Right cardiac atrium (tissue), 5 donors: ENCODE measurements at regions not wholly inside any gene's neighbourhood (a gene's known extent, or its start where the extent isn't known, plus 50 kb on each side); places are given as distances from the start of the nearest gene placed in this dataset.

Experiments
- ATAC-seq, 2 donors: fragments of 200-7000 bp; cut with Tn5 transposase; one replicate each; pipeline versions ENCODE4 v1.8.0 to v1.9.1; 2020; ENCODE audit warnings: moderate library complexity in 2 of 2, mild to moderate bottlenecking in 1 of 2
- DNase-seq, 3 donors: peaks; one replicate each; pipeline ENCODE4 v3.0.0-alpha.2; 2020
- H3K27ac ChIP-seq: one replicate; pipeline ENCODE4 v1.5.1; 2013; ENCODE audit warnings: mild to moderate bottlenecking, low read length, control low read depth, moderate library complexity
- H3K27me3 ChIP-seq: one replicate; pipeline ENCODE4 v1.6.1; 2013; ENCODE audit not compliant: control insufficient read depth, insufficient read depth
- H3K4me1 ChIP-seq: one replicate; pipeline ENCODE4 v1.6.1; 2013; ENCODE audit warnings: low read length; ENCODE audit not compliant: control insufficient read depth, insufficient read depth
- H3K4me3 ChIP-seq: one replicate; pipeline ENCODE4 v1.5.1; 2013; ENCODE audit warnings: low read length, control low read depth
- H3K9me3 ChIP-seq: one replicate; pipeline ENCODE4 v1.6.1; 2013; ENCODE audit warnings: low read length; ENCODE audit not compliant: control insufficient read depth
- WGBS: extraction: QIAGEN DNeasy Blood & Tissue Kit; methylation state at CpG from one replicate; pipeline ENCODE4 v1.1.7; 2013; 5-methylcytosine and 5-hydroxymethylcytosine counted together
- intact Hi-C, 4 donors: fragments of 100-400 bp; cut with DNase I; formaldehyde crosslinking; loops; one replicate each; pipeline versions ENCODE4 v1.11.0 to v1.14.0; 2022 to 2023
- donor health status: healthy with polysubstance abuse.
- donor health status: DM: no; HTN: yes; CAD: no.
- donor health status: DM: no; HTN: no; CAD: no.
- donor health status: DM: no; HTN: yes; CAD: no; lungs with severe emphysema.
- donor health status: DM: yes; HTN: yes; CAD: no.

DNA sequence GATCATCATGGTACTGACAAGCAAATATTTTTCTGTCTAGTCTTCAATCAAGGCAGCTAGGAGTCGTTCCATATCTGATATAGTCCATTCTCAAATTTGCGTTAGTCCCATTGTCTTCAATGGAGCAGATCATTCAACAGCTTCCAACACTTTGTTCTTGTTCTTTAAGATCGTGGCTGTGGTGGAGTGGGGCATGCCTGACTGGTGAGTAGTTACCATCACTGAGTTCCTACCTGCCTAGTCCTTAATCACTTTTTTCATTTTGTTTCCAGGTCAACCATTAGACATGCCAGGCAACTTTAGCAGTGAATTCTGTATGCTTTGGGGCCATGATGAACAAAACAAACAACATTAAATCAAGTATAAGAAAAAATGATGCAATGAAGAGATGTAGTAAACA lies 693.1 kb upstream of the KIRREL3 start:
- Histone ChIP-seq H3K27me3 (no peaks in the 10 kb centered on the region), H3K9me3 (no peaks in the 10 kb centered on the region), H3K4me1 (no peaks in the 10 kb centered on the region), H3K27ac (no peak overlapping the region), H3K4me3 (no peak overlapping the region)
- DNase-seq, result no peak
- ATAC-seq, result no peak
- intact Hi-C loops, result no loop called here
- 79% methylated on average over 3 of the region's 3 CpGs for WGBS

DNA sequence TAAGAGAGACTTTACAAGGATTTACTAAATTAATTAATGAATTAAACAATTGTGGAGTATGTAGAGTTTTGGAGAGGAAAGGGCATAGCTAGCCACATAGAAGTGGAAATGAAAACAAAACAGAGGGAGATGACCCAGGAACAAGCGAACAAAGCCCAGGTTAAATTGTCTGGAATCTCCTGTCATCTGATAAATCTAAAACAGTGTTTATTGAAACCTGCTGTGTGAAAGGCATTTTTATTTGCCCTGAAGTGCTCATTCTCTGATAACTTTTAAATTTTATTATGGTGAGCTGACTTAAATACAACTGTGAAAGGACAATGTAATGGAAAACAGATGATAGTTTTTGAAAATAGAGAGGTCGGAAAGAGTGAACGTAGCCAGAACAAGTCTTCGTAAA lies 682.8 kb upstream of the KIRREL3 start:
- Histone ChIP-seq H3K9me3 (no peaks in the 10 kb centered on the region), H3K4me1 (no peaks in the 10 kb centered on the region), H3K4me3 (no peak overlapping the region), H3K27me3 (no peaks in the 10 kb centered on the region), H3K27ac (no peak overlapping the region)
- intact Hi-C loops, result no loop called here
- no peak for DNase-seq
- no peak for ATAC-seq
- 90% methylated on average over 4 of the region's 4 CpGs for WGBS

DNA sequence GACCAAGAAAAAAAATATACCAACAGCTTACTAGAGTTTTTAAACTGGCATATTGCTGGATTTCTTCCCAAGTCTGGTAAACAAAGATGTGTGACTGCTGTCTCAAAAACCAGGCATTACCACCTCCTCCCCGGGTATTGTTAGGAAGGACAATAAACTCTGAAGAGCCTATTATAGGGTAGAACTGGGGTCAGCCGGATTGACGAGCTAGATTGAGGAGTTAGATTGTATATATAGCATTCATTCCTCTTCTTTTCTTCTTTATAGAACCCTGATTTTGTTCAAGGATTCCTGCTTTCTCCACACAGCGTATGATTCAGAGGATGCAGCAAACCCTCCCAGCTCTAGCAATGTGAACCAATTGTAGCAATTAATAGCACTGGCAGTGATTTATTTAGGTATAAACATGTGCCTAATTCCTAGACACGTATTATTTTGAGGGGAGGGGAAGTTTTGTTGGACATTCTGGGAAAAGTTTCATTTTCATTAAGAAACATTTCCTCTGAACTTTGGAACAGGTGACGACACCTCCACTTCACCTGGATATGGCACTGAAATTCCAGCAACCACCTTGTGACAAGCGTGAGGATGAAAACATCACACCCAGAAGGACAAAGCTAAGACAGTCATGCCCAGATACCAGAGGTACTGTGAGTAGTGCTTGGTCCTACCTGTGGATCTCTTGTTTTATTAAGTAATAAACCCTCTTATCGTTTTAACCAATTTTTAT lies 679.4 kb upstream of the KIRREL3 start:
- no peak for ATAC-seq
- DNase-seq, result no peak
- H3K9me3 ChIP-seq, result no peaks in the 10 kb centered on the region
- no peaks in the 10 kb centered on the region for H3K4me1 ChIP-seq
- intact Hi-C loops, result no loop called here
- no peak overlapping the region for H3K27ac ChIP-seq
- WGBS, result 79% methylated on average over 8 of the region's 8 CpGs
- no peaks in the 10 kb centered on the region for H3K27me3 ChIP-seq
- no peak overlapping the region for H3K4me3 ChIP-seq

DNA sequence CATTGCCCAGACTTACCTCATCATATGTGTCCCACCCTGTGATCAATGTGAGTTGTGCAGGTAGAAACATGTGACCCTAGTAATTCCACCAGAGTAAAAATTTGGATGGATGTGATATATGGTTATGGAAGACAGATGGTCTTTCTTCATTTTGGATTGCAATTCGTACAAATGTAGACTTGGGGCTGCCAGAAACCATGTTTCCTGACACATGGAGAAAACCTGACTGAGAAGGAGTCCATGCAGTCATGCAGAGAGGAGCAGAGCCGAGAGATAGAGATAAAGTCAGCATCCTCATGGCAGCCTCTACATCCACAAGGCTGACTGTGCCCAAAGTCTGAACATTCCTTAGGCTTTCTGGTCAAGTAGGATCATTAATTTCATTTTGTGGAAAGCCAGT lies 678.1 kb upstream of the KIRREL3 start:
- H3K4me1 ChIP-seq, result no peaks in the 10 kb centered on the region
- no peak overlapping the region for H3K4me3 ChIP-seq
- H3K27me3 ChIP-seq, result no peaks in the 10 kb centered on the region
- no peak overlapping the region for H3K27ac ChIP-seq
- ATAC-seq (no peak), DNase-seq (no peak)
- 75% methylated on average over 2 of the region's 2 CpGs for WGBS
- intact Hi-C loops, result no loop called here
- no peaks in the 10 kb centered on the region for H3K9me3 ChIP-seq

DNA sequence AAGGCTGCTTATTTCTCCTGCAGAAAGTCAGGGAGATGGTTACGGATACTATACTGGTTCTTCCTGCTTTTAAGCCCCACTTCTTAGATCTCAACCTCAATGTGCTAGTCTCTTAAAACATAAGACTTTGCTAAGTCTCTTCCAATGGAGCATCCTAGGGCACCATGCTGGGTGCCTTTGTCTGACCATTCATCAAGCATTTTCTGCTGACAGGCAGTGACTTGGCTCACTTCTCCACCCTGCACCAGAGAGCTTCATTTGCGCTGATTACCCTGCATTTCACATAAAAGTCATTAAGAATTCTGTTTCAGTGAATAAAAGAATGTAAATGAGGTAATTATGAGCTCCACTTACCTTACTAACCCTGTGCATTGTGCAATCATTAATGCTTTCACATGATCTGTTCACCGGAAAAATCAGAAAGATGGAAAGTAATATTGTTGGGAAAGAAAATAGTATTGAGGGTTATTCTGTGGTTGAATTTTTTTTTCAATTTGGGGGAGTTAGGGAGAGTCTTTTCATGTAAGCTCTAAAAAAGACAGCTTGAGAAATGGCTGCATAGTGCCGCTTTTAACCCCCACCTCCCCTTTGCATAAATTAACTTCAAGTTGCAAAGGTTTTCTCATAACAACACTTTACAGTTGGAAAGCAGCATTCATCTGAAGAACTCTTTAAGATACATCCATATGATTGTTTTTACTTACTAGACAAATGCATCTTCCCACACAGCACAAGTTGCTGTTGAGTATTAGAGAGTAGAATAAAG lies 677.3 kb upstream of the KIRREL3 start:
- no peak for ATAC-seq
- Histone ChIP-seq H3K4me3 (no peak overlapping the region), H3K9me3 (no peaks in the 10 kb centered on the region), H3K27me3 (no peaks in the 10 kb centered on the region), H3K27ac (no peak overlapping the region), H3K4me1 (no peaks in the 10 kb centered on the region)
- intact Hi-C loops, result no loop called here
- DNase-seq, result no peak
- 90% methylated on average over 4 of the region's 4 CpGs for WGBS

DNA sequence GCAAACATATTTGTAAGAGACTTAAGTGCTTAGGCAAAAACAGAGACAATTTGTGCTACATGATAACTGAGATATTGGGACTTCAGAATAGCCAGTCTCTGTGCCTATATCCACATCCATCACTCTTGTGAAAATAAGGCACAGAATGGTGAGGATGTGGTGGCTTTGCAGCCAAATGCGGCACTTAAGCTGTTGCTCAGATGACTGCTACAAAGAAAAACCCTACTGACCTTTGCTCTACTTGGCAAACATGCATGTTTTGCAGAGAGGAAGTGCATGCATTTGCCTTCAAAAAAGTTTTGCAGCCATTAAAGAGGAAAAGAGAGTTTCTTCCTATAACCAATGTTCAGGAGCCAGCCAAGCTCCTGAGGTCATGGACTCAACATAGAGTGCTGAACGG lies 675.0 kb upstream of the KIRREL3 start:
- no peak overlapping the region for H3K4me3 ChIP-seq
- WGBS, result 32% methylated on average over 2 of the region's 2 CpGs
- intact Hi-C loops, result no loop called here
- no peaks in the 10 kb centered on the region for H3K9me3 ChIP-seq
- H3K27ac ChIP-seq, result no peak overlapping the region
- H3K27me3 ChIP-seq, result no peaks in the 10 kb centered on the region
- ATAC-seq (no peak), DNase-seq (no peak)
- no peaks in the 10 kb centered on the region for H3K4me1 ChIP-seq

DNA sequence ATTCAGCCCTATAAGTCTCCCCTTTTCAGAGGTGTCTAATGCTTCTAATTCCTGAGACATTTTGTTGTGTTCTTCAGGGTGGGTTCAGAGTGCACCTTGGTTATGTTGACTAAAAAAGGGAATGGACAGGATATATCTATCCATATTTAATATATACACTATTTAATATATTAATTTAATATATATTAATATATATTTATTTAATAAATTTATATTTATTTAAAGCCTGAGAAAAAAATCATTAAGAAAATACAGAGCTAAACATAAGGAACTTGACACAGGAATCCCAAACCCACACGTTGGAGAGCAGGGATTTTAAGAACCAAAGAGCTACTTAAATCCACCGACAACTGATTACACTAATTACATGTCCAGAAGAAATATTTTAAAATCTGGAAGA lies 674.2 kb upstream of the KIRREL3 start:
- DNase-seq (no peak), ATAC-seq (no peak)
- intact Hi-C loops, result no loop called here
- no peaks in the 10 kb centered on the region for H3K4me1 ChIP-seq
- H3K9me3 ChIP-seq, result no peaks in the 10 kb centered on the region
- no peak overlapping the region for H3K27ac ChIP-seq
- H3K4me3 ChIP-seq, result no peak overlapping the region
- 83% methylated on average over 2 of the region's 2 CpGs for WGBS
- H3K27me3 ChIP-seq, result no peaks in the 10 kb centered on the region

DNA sequence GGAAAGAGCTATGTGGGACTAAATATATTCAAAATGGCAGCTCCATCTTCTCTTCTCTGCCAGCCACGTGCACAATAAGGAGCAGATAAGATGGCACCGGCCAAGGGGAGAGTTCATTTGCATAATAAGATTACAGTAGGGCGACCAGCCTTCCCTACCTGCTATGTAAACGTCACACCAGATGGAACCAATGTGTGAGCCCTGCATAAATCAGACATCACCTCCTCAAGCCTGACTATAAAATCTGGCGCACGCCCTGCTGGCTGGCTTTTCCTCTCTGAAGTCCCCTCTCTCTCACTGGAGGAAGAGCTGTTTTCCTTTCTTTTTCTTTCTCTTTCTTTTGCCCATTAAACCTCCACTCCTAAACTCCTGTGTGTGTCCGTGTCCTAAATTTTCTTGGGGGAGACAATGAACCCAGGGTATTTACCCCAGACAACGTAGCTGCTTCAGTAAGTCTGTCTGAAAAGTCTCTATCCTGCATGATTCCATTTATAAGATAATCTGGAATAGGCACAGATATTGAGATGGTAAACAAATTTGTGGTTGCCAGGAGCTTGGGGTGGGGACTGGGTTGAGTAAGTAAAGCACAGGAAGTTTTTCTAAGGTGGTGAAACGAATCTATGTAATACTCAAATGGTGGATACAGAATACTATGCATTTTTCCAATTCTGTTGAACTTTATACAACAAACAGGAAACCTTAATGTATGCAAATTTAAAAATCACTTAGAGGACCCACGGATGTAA lies 670.0 kb upstream of the KIRREL3 start:
- ATAC-seq (no peak), DNase-seq (no peak)
- Histone ChIP-seq H3K9me3 (no peaks in the 10 kb centered on the region), H3K27ac (no peak overlapping the region), H3K4me1 (no peaks in the 10 kb centered on the region), H3K4me3 (no peak overlapping the region), H3K27me3 (no peaks in the 10 kb centered on the region)
- 60% methylated on average over 10 of the region's 10 CpGs for WGBS
- intact Hi-C loops, result no loop called here

DNA sequence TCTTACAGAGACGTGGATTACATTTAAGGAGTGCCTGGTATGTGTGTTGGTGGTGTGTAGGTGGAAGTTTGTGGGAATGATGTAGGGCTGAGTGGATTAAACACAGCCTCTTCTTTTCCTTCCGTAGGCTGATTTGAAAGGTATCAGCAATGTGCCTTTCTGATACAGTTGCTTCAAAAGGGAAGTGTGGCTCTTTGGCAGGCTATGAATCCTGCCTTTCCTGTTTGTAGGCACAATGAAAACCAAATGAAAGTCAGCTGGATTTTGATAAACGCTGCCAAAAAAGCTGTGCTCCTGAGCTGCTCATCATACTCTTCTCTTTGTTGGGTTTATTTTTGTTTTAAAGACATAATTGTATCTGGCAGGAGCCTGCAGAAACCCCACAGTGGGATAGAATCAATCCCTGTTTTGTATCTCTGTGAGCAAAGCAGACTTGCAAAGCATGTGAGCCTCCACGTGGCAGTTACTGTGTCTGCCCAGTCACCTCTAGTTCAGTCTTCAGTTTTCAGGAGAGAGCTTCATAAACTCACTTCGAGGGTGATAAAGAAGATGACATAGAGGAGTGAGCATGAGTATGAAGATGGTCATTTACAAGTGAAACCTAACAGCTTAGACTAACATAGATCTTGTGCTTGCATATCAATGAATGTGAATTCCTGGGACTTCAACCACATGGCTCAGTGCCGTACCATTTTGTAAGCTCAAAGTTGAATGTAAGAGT lies 655.7 kb upstream of the KIRREL3 start:
- H3K9me3 ChIP-seq, result no peaks in the 10 kb centered on the region
- DNase-seq (no peak), ATAC-seq (no peak)
- intact Hi-C loops, result no loop called here
- 39% methylated on average over 6 of the region's 6 CpGs for WGBS
- H3K27ac ChIP-seq, result no peak overlapping the region
- H3K4me3 ChIP-seq, result no peak overlapping the region
- no peaks in the 10 kb centered on the region for H3K4me1 ChIP-seq
- H3K27me3 ChIP-seq, result no peaks in the 10 kb centered on the region

DNA sequence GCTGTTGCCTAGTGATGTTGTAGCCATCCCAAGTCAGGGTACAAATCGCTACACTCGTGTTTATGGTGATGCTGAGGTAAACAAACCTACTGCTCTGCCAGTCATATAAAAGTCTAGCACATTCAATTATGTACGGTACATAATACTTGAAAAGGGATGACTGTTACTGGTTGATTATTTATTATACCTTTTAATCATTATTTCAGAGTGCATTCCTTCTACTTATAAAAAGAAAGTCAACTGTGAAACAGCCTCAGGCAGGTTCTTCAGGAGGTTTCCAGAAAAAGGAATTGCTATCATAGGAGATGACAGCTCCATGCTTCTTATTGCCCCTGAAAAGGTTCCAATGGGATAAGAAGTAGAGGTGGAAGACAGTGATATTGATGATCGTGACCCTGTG lies 652.5 kb upstream of the KIRREL3 start:
- no peaks in the 10 kb centered on the region for H3K4me1 ChIP-seq
- intact Hi-C loops, result no loop called here
- H3K9me3 ChIP-seq, result no peaks in the 10 kb centered on the region
- no peak for ATAC-seq
- DNase-seq, result no peak
- no peaks in the 10 kb centered on the region for H3K27me3 ChIP-seq
- WGBS, result 93% methylated on average over 4 of the region's 4 CpGs
- H3K4me3 ChIP-seq, result no peak overlapping the region
- no peak overlapping the region for H3K27ac ChIP-seq

DNA sequence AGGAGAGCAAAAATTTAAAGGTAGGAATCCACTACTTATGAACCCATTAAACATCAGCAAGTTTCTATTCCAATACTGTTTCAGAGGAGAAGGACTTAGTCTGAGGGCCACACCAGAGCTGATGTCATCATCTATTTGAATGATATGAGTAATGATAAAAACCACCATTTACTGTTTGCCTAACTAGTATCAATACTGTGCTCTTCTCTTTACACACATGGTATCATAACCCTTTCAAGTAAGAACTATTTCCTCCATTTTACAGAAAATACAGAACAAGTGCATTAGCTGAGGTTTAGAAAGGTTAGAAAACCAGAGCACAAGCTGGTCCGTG lies 651.3 kb upstream of the KIRREL3 start:
- no peak for DNase-seq
- Histone ChIP-seq H3K27me3 (no peaks in the 10 kb centered on the region), H3K9me3 (no peaks in the 10 kb centered on the region), H3K4me3 (no peak overlapping the region), H3K4me1 (no peaks in the 10 kb centered on the region), H3K27ac (no peak overlapping the region)
- no peak for ATAC-seq
- 69% methylated on average over 1 of the region's 1 CpG for WGBS
- intact Hi-C loops, result no loop called here
